Kidney epithelial cell (primary cell): ENCODE measurements at regions not wholly inside any gene's neighbourhood (a gene's known extent, or its start where the extent isn't known, plus 50 kb on each side); places are given as distances from the start of the nearest gene placed in this dataset.

Source experiments
- DNase-seq: peaks from one replicate; pipeline ENCODE4 v3.0.0-alpha.2; 2010; ENCODE audit warnings: low read depth
- H3K27me3 ChIP-seq: 2 replicates; pipeline ENCODE4 v1.6.0; 2011; ENCODE audit warnings: low read length; ENCODE audit not compliant: control insufficient read depth, insufficient read depth
- H3K36me3 ChIP-seq: 2 replicates; pipeline ENCODE4 v1.5.1; 2011; ENCODE audit warnings: low read length; ENCODE audit not compliant: control insufficient read depth, insufficient read depth
- H3K4me3 ChIP-seq: 2 replicates; pipeline ENCODE4 v1.5.1; 2011; ENCODE audit warnings: low read depth, mild to moderate bottlenecking, control low read depth, low read length
- CTCF ChIP-seq: IDR thresholded peaks from 2 replicates; pipeline ENCODE4 v1.5.1; 2011; ENCODE audit warnings: mild to moderate bottlenecking, moderate library complexity, low read length, control low read depth, inconsistent platforms; ENCODE audit not compliant: insufficient read depth, poor library complexity, severe bottlenecking

GRCh38 chr6:144898741-144899140 is 613.6 kb downstream of the UTRN start:
- Histone ChIP-seq H3K36me3 (no peaks in the 10 kb centered on the region), H3K27me3 (no peaks in the 10 kb centered on the region), H3K4me3 (no peak overlapping the region)
- TF ChIP-seq CTCF = no peak
- no peak for DNase-seq

- no peaks in the 10 kb centered on the region for H3K36me3 ChIP-seq
- no peak for TF ChIP-seq CTCF
- no peaks in the 10 kb centered on the region for H3K27me3 ChIP-seq
- no peak for DNase-seq
- H3K4me3 ChIP-seq = no peak overlapping the region
Measured at GRCh38 chr6:144899161-144899560, 614.0 kb downstream of the UTRN start.

- Histone ChIP-seq H3K27me3 (no peaks in the 10 kb centered on the region), H3K36me3 (no peaks in the 10 kb centered on the region), H3K4me3 (no peak overlapping the region)
- TF ChIP-seq CTCF = no peak
- no peak for DNase-seq
Measured at GRCh38 chr6:144901412-144901811, 616.3 kb downstream of the UTRN start.

GRCh38 chr6:144908004-144908403 is 622.9 kb downstream of the UTRN start:
- TF ChIP-seq CTCF = no peak
- no peak for DNase-seq
- H3K4me3 ChIP-seq = no peak overlapping the region
- no peaks in the 10 kb centered on the region for H3K27me3 ChIP-seq
- H3K36me3 ChIP-seq = no peaks in the 10 kb centered on the region

- DNase-seq = no peak
- Histone ChIP-seq H3K4me3 (no peak overlapping the region), H3K27me3 (no peaks in the 10 kb centered on the region), H3K36me3 (no peaks in the 10 kb centered on the region)
- TF ChIP-seq CTCF = no peak
Measured at GRCh38 chr6:144909753-144910285, 624.7 kb downstream of the UTRN start.

- no peaks in the 10 kb centered on the region for H3K27me3 ChIP-seq
- TF ChIP-seq CTCF = no peak
- DNase-seq = no peak
Measured at GRCh38 chr6:144911322-144911721, 626.2 kb downstream of the UTRN start.

More at GRCh38 chr6:144911322-144911721, 626.2 kb downstream of the UTRN start:
- Histone ChIP-seq H3K4me3 (no peak overlapping the region), H3K36me3 (no peaks in the 10 kb centered on the region)
